ENCODE measurements at regions not wholly inside any gene's neighbourhood (a gene's known extent, or its start where the extent isn't known, plus 50 kb on each side); places are given as distances from the start of the nearest gene placed in this dataset.

DNA sequence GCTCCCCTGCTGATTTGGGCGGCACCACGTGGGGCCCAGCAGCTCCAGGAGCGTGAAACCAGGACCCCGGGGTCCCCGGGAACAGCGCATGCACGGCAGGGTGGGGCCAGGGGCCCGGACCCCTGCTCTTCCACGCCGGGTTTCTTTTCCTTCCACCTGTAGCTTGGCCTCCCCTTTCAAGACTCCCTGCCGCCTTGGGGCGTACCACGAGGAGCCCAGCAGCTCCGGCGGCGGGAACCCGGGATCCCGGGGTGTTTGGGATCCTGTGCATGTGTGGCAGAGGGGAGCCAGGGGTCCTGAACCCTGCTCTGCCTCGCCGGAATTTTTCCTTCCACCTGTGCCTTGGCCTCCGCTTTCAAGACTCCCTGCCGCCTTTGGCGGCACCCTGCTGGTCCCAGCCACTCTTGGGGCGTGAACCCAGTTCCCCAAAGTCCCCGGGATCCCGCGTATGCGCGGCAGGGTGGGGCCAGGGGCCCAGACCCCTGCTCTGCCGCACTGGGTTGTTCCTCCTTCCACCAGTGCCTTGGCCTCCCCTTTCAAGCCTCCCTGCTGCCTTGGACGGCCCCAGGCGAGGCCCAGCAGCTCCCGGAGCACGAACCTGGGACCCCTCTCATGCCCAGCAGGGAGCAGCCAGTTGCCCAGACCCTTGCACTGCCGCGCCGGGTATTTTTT is 322.7 kb downstream of the ALG10 start:
- DNase-seq (ENCODE audit: low spot score): no peak

DNA sequence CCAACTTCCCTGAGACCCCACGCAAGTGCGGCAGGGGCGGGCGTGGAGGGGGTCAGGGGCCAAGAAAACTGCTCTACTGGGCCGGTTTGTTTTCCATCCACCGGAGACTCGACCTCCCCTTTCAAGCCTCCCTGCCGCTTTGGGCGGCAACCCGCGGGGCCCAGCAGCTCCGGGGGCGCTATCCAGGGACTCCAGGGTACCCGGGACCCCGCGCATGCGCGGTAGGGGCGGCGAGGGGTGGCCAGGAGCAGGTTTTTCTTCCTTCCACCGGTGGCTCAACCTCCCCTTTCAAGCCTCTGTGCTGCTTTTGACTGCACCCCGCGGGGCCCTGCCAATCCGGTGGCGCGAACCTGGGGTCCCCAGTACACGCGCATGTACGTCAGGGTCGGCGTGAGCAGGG is 323.5 kb downstream of the ALG10 start:
- DNase-seq (ENCODE audit: low spot score): no peak

DNA sequence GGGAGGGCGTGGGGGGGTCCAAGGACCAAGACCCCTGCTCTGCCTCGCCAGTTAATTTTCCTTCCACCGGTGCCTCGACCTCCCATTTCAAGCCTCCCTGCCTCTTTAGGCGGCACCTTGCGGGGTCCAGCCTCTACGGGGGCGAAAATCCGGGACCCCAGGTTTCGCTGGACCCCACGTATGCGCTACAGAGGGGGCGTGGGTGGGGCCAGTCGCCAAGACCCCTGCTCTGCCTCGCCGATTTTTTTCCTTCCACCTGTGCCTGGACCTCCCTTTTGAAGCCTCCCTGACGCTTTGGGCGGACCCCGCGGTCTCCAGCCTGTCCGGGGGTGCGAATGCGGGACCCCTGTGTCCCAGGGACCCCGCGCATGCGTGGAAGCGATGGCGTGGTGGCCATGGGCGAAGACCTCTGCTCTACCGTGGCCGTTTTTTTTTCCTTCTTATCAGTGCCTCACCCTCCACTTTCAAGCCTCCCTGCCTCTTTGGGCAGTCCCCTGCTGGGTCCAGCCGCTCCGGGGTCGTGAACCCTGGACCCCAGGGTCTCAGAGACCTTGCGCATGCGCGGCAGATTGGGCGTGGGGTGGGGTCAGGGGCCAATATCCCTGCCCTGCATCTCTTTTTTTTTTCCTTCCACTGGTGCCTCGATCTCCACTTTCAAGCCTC is 324.2 kb downstream of the ALG10 start:
- DNase-seq (ENCODE audit: low spot score): no peak

DNA sequence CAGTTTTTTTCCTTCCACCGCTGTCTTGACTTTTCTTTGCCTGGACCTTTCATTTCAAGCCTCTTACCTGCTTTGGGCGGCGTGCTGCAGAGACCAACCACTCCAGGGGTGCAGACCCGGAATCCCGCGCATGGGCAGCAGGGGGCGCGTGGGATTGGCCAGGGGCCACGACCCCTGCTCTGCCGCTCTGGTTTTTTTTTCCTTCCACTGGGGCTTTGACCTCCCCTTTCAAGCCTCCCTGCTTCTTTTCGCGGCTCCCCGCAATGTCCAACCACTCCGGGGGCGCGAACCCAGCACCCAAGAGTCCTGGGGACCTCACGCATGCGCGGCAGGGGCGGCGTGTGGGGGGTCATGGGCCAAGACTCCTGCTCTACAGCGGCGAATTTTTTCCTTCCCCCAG is 325.1 kb downstream of the ALG10 start:
- DNase-seq (ENCODE audit: low spot score): no peak

DNA sequence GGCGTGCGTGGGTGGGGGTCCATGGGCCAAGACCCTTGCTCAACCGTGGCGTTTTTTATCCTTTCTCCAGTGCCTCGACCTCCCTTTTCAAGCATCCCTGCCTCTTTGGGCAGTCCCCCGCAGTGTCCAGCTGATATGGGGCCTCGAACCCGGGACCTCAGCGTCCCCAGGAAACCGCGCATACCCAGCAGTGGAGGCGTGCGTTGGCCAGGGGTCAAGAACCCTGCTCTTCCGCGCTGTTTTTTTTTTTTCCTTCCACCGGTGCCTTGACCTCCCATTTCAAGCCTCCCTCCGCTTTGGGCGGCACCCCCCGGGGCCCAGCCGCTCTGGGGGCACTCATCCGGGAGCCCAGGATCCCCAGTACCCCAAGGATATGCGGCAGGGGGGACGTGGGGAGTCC is 325.8 kb downstream of the ALG10 start:
- DNase-seq (ENCODE audit: low spot score): no peak

DNA sequence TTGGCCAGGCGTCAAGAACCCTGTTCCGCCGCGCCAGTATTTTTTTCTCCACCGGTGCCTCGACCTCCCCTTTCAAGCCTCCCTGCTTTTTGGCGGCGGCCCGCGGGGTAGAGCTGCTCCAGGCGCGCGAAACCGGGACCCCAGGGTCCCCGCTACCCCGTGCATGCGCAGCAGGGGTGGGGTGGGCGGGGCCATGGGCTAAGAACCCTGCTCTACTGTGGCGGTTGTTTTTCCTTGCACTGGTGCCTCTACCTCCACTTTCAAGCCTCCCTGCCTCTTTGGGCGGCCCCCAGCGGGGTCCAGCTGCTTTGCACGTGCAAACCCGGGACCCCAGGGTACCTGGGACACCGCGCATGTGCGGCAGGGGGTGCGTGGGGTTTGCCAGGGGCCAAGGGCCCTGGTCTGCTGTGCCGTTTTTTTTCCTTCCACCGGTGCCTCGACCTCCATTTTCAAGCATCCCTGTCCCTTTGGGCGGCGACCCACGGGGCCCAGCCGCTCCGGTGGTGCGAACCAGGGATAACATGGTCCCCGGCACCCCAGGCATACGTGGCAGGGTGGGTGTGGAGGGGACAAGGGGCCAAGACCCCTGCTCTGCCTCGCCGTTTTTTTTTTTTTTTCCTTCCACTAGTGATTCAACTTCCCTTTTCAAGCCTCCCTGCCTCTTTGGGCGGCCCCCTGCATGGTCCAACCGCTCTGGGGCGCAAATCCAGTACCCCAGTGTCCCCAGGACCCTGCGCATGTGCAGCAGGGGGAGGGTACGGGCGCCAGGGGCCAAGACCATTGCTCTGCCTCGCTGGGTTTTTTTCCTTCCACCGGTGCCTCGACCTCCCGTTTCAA is 326.8 kb downstream of the ALG10 start:
- DNase-seq (ENCODE audit: low spot score): no peak

DNA sequence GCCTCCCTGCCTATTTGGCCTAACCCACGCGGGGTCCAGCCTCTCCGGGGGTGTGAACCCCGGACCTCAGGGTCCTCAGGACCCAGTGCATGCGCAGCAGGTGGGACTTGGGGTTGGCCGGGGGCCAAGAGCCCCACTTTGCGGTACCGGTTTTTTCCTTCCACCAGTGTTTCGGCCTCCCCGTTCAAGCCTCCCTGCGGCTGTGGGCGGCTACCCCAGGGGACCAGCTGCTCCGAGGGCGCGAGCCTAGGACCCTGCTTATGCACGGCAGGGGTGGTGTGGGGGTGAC is 327.3 kb downstream of the ALG10 start:
- DNase-seq (ENCODE audit: low spot score): no peak

- DNase-seq (ENCODE audit: low spot score): no peak
Measured at GRCh38 chr12:34350092-34351041, 328.1 kb downstream of the ALG10 start.

DNA sequence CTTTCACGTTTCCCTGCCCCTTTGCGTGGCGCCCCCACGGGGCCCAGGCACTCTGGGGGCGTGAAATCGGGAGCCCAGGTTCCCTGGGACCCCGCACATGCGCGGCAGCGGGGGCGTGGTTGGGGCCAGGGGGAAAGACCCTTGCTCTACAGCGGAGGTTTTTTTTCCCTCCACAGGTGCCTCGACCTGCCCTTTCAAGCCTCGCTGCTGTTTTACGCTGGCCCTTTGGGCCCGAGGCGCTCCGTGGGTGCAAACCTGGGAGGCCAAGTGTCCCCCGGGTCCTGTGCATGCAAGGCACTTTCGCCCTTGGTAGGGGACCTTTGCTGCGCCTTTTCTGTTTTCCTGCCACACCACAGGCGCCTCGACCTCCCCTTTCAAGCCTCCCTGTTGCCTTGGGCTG is 329.8 kb downstream of the ALG10 start:
- DNase-seq (ENCODE audit: low spot score): no peak

DNA sequence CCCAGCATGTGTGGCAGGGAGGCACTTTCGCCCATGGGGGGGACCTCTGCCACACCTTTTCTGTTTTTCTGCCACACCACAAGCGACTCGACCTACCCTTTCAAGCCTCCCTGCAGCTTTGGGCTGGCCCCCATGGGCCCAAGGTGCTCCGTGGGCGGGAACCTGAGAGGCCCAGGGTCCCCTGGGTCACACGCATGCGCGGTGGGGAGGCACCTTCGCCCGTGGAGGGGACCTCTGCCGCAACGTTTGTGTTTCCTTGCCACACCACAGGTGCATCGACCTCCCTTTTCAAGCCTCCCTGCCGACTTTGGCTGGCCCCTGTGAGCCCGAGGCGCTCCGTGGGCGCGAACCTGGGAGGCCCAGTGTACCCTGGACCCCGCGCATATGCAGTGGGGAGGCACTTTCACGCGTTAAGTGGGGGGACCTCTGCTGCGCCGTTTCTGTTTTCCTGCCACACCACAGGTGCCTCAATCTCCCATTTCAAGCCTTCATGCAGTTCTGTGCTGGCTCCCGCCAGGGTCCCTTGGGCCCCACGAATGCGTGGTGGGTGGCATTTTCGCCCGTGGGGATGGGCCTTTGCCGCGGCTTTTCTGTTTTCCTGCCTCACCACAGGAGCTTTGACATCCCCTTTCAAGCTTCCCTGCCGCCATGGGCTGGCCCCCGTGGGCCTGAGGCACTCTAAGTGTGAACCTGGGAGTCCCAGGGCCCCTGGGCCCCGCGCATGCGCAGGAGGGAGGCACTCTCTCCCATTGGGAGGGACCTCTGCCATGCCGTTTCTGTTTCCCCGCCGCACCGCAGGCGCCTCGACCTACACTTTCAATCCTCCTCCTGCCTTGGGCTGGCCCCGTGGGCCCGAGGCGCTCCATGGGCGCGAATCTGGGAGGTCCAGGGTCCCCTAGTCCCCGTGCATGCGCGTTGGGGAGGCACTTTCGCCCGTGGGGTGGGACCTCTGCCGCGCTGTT is 332.2 kb downstream of the ALG10 start:
- DNase-seq (ENCODE audit: low spot score): no peak

- DNase-seq (ENCODE audit: low spot score): no peak
Measured at GRCh38 chr12:34356233-34356987, 334.1 kb downstream of the ALG10 start.

GRCh38 chr12:34357791-34358190 is 335.5 kb downstream of the ALG10 start:
- no peak for DNase-seq (ENCODE audit: low spot score)

DNA sequence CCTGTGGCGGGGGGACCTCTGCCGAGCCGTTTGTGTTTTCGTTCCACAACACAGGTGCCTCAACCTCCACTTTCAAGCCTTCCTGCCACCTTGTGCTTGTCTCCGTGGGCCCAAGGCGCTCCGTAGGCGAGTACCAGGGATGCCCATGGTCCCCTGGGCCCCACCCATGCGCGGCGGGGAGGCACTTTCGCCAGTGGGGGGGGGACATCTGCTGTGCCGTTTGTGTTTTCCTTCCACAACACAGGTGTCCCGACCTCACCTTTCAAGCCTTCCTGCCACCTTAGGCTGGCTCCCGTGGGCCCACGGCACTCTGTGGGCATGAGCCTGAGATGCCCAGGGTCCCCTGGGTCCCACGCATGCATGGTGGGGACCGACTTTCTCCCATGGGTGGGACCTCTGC is 335.9 kb downstream of the ALG10 start:
- DNase-seq (ENCODE audit: low spot score): no peak

DNA sequence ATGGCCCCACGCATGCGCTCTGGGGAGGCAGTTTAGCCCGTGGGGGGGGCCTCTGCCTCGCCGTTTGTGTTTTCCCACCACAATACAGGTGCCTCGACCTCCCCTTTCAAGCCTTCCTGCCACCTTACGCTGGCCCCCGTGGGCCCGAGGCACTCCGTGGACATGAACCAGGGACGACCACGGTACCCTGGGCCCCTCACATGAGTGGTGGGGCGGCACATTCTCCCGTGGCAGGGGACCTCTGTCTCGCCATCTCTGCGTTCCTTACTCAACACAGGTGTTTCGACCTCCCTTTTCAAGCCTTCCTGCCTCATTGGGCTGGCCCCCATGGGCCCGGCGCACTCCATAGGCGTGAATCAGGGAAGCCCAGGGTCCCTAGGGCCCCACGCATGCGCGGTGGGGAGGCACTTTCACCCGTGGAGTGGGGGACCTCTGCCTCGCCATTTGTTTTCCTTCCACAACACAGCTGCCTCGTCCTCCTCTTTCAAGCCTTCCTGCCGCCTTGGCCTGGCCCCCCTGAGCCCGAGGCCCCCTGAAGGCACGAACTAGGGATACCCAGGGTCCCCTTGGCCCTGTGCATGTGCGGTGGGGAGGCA is 339.5 kb downstream of the ALG10 start:
- no peak for DNase-seq (ENCODE audit: low spot score)

DNA sequence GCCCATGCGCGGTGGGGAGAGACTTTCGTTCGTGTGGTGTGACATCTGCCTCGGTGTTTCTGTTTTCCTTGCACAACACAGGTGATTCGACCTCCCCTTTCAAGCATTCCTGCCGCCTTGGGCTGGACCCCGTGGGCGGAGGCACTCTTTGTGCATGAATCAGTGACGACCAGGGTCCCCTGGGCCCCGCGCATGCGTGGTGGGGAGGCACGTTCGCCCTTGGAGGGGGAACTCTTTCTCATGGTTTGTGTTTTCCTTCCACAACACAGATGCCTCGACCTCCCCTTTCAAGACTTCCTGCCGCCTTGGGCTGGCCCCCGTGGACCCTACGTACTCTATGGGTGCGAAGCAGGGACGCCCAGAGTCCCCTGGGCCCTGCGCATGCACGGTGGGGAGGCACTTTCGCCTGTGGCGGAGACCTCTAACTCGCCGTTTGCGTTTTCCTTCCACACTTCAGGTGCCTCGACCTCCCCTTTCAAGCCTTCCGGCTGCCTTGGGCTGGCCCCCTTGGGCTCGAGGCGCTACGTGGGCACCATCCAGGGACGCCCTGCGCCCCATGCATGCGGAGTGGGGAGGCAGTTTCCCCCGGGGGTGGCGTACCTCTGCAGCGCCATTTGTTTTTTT is 340.9 kb downstream of the ALG10 start:
- DNase-seq (ENCODE audit: low spot score): no peak

DNA sequence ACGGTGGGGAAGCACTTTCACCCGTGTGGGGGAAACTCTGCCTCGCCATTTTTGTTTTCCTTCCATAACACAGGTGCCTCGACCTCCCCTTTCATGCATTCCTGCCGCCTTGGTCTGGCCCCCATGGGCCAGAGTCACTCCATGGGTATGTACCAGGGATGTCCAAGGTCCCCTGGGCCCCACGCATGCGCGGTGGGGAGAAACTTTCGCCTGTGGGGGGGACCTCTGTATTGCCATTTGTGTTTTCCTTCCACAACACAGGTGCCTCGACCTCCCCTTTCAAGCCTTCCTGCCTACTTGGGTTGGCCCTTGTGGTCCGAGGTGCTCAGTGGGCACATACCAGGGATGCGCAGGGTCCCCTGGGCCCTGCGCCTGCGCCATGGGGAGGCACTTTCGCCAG is 345.8 kb downstream of the ALG10 start:
- no peak for DNase-seq (ENCODE audit: low spot score)

GRCh38 chr12:34371050-34371449 is 348.8 kb downstream of the ALG10 start:
- no peak for DNase-seq (ENCODE audit: low spot score)

- DNase-seq (ENCODE audit: low spot score): no peak
Measured at GRCh38 chr12:34372003-34372402, 349.7 kb downstream of the ALG10 start.

GRCh38 chr12:34373926-34374325 is 351.6 kb downstream of the ALG10 start:
- DNase-seq (ENCODE audit: low spot score): no peak
